H1 (cell line): ENCODE measurements at regions not wholly inside any gene's neighbourhood (a gene's known extent, or its start where the extent isn't known, plus 50 kb on each side); places are given as distances from the start of the nearest gene placed in this dataset.

ENCODE experiments used
- CTCF ChIA-PET: fragments of 300-600 bp; sonication (Branson Sonifier 250); formaldehyde crosslinking; loops from one replicate; lab custom pipeline; 2021; ENCODE audit not compliant: partially characterized antibody; lab: Charles Lee
- POLR2A ChIA-PET: fragments of 300-600 bp; sonication (Branson Sonifier 250); formaldehyde crosslinking; loops from one replicate; lab custom pipeline; 2021; ENCODE audit warnings: inconsistent platforms; ENCODE audit not compliant: partially characterized antibody; lab: Charles Lee
- DNase-seq, 2 experiments: peaks; one replicate each; pipeline versions ENCODE4 v3.0.0 to v3.0.0-alpha.2; 2010 to 2022; ENCODE audit warnings: low spot score in 2 of 2, low read depth in 1 of 2, mixed read lengths in 1 of 2
- FAIRE-seq: peaks from 2 replicates; lab custom pipeline; 2011; peaks lifted over from hg19 to GRCh38; lab: Jason Lieb, UNC
- H2AFZ ChIP-seq: 2 replicates; pipeline ENCODE4 v1.8.1; 2012; ENCODE audit warnings: low read length, inconsistent platforms
- H2AK5ac ChIP-seq: 2 replicates; pipeline ENCODE4 v1.6.1; 2013; ENCODE audit warnings: low read depth, low read length
- H2BK120ac ChIP-seq: replicated peaks from 2 replicates; pipeline ENCODE3; 2013; ENCODE audit warnings: low read depth, low read length, inconsistent platforms
- H2BK12ac ChIP-seq: 2 replicates; pipeline ENCODE4 v1.6.1; 2013; ENCODE audit warnings: low read depth, low read length
- H2BK15ac ChIP-seq: 2 replicates; pipeline ENCODE4 v1.6.1; 2013; ENCODE audit warnings: low read length
- H2BK20ac ChIP-seq: 2 replicates; pipeline ENCODE4 v1.6.1; 2013; ENCODE audit warnings: low read length
- H2BK5ac ChIP-seq: 2 replicates; pipeline ENCODE4 v1.6.1; 2013; ENCODE audit warnings: low read depth, low read length
- H3K14ac ChIP-seq: 2 replicates; pipeline ENCODE4 v1.6.1; 2013; ENCODE audit warnings: inconsistent platforms; ENCODE audit not compliant: insufficient read length
- H3K18ac ChIP-seq: 2 replicates; pipeline ENCODE4 v1.6.1; 2013; ENCODE audit warnings: low read length; ENCODE audit errors: extremely low read depth
- H3K23ac ChIP-seq: 2 replicates; pipeline ENCODE4 v1.6.1; 2013; ENCODE audit warnings: inconsistent platforms; ENCODE audit not compliant: insufficient read length
- H3K23me2 ChIP-seq: 2 replicates; pipeline ENCODE4 v1.6.1; 2013; ENCODE audit warnings: low read depth, low read length
- H3K27ac ChIP-seq: 2 replicates; pipeline ENCODE4 v1.6.1; 2011; ENCODE audit warnings: low read depth, low read length, inconsistent platforms
- H3K27me3 ChIP-seq, 4 experiments: replicated peaks in 1 of 4; 1 replicate in 1 of 4; 2 replicates in 3 of 4; pipeline versions ENCODE4 v1.6.1 to v1.8.1; 2011 to 2013; ENCODE audit warnings: low read length in 3 of 4, mild to moderate bottlenecking in 3 of 4, inconsistent platforms in 2 of 4, mixed read lengths in 2 of 4, moderate library complexity in 1 of 4; ENCODE audit not compliant: control insufficient read depth in 3 of 4, insufficient read depth in 3 of 4; ENCODE audit errors: extremely low read depth in 1 of 4
- H3K36me3 ChIP-seq, 4 experiments: 2 replicates each; pipeline versions ENCODE4 v1.6.1 to v1.8.1; 2011 to 2013; ENCODE audit warnings: mild to moderate bottlenecking in 4 of 4, low read length in 3 of 4, moderate library complexity in 2 of 4, control low read depth in 1 of 4, inconsistent platforms in 1 of 4; ENCODE audit not compliant: insufficient read depth in 4 of 4, control insufficient read depth in 2 of 4
- H3K4ac ChIP-seq: replicated peaks from 2 replicates; pipeline ENCODE3; 2013; ENCODE audit warnings: low read length, low read depth, mixed read lengths, inconsistent platforms; ENCODE audit not compliant: insufficient read length
- H3K4me1 ChIP-seq, 4 experiments: replicated peaks in 1 of 4; 1 replicate in 1 of 4; 2 replicates in 3 of 4; pipeline versions ENCODE4 v1.6.1 to v1.8.1; 2011 to 2013; ENCODE audit warnings: low read length in 3 of 4, inconsistent platforms in 2 of 4, mixed read lengths in 1 of 4; ENCODE audit not compliant: insufficient read depth in 4 of 4, control insufficient read depth in 3 of 4
- H3K4me2 ChIP-seq, 2 experiments: 2 replicates each; pipeline versions ENCODE4 v1.6.1 to v1.8.1; 2011 to 2013; ENCODE audit warnings: low read depth in 2 of 2, low read length in 2 of 2, control low read depth in 1 of 2, inconsistent platforms in 1 of 2, mild to moderate bottlenecking in 1 of 2; ENCODE audit not compliant: insufficient read depth in 1 of 2
- H3K4me3 ChIP-seq, 4 experiments: fragments of 200-600, 300-600 bp in 1 of 4; sonication (generic), shearing (Covaris generic), sonication (Bioruptor Twin) in 1 of 4; 2 replicates each; pipeline versions ENCODE4 v1.5.1 to v1.8.1; 2011 to 2016; ENCODE audit warnings: low read length in 4 of 4, low read depth in 3 of 4, control low read depth in 2 of 4, inconsistent platforms in 2 of 4, mild to moderate bottlenecking in 2 of 4, mixed read lengths in 1 of 4, moderate library complexity in 1 of 4; ENCODE audit not compliant: insufficient read depth in 2 of 4; ENCODE audit errors: extremely low read depth in 1 of 4
- H3K56ac ChIP-seq: replicated peaks from 2 replicates; pipeline ENCODE3; 2013; ENCODE audit warnings: low read depth, mild to moderate bottlenecking, mixed read lengths, low read length, inconsistent platforms; ENCODE audit not compliant: insufficient read length
- H3K79me1 ChIP-seq: 2 replicates; pipeline ENCODE4 v1.6.1; 2013; ENCODE audit warnings: low read depth, low read length, control low read depth
- H3K79me2 ChIP-seq, 2 experiments: 2 replicates each; pipeline versions ENCODE4 v1.6.1 to v1.8.1; 2012 to 2013; ENCODE audit warnings: low read length in 2 of 2, mild to moderate bottlenecking in 2 of 2, inconsistent platforms in 1 of 2; ENCODE audit not compliant: insufficient read depth in 2 of 2, control insufficient read depth in 1 of 2
- H3K9ac ChIP-seq, 4 experiments: replicated peaks in 1 of 4; 1 replicate in 1 of 4; 2 replicates in 3 of 4; pipeline versions ENCODE4 v1.6.1 to v1.8.1; 2011 to 2013; ENCODE audit warnings: low read depth in 3 of 4, low read length in 3 of 4, control low read depth in 2 of 4, mild to moderate bottlenecking in 2 of 4, moderate library complexity in 2 of 4, inconsistent platforms in 1 of 4; ENCODE audit errors: extremely low read depth in 1 of 4
- H3K9me3 ChIP-seq, 2 experiments: 2 replicates each; pipeline versions ENCODE4 v1.6.1 to v1.8.1; 2012 to 2013; ENCODE audit warnings: mild to moderate bottlenecking in 2 of 2, moderate library complexity in 2 of 2, control low read depth in 1 of 2, inconsistent platforms in 1 of 2, low read depth in 1 of 2, low read length in 1 of 2, mixed read lengths in 1 of 2; ENCODE audit not compliant: insufficient read depth in 2 of 2
- H4K20me1 ChIP-seq, 2 experiments: replicated peaks in 1 of 2; 2 replicates each; pipeline versions ENCODE3 to v1.8.1; 2011 to 2013; ENCODE audit warnings: inconsistent platforms in 2 of 2, low read length in 2 of 2, mild to moderate bottlenecking in 1 of 2; ENCODE audit not compliant: insufficient read depth in 2 of 2, control insufficient read depth in 1 of 2
- H4K5ac ChIP-seq: 2 replicates; pipeline ENCODE4 v1.6.1; 2013; ENCODE audit warnings: low read length, low read depth, mixed read lengths, inconsistent platforms; ENCODE audit not compliant: insufficient read length
- H4K8ac ChIP-seq: 2 replicates; pipeline ENCODE4 v1.8.0; 2013; ENCODE audit warnings: mild to moderate bottlenecking, moderate library complexity, low read length, inconsistent platforms; ENCODE audit not compliant: insufficient read depth; ENCODE audit errors: extremely low read depth
- H4K91ac ChIP-seq: replicated peaks from 2 replicates; pipeline ENCODE3; 2013; ENCODE audit warnings: low read length, mixed read lengths, inconsistent platforms; ENCODE audit not compliant: insufficient read length
- BCL11A ChIP-seq, 2 experiments: IDR thresholded peaks; one replicate each; pipeline ENCODE4 v1.6.1; 2011; ENCODE audit warnings: low read depth in 2 of 2, low read length in 2 of 2, mild to moderate bottlenecking in 2 of 2
- BRCA1 ChIP-seq: IDR thresholded peaks from 2 replicates; pipeline ENCODE4 v1.6.1; 2012; ENCODE audit warnings: low read depth, low read length, improper control_type of control experiment
- CHD1 ChIP-seq: IDR thresholded peaks from 2 replicates; pipeline ENCODE4 v1.6.1; 2012; ENCODE audit warnings: low read depth, low read length, improper control_type of control experiment
- CHD2 ChIP-seq: IDR thresholded peaks from 2 replicates; pipeline ENCODE4 v1.6.1; 2012; ENCODE audit warnings: low read length, improper control_type of control experiment
- EZH2 ChIP-seq: fragments of 200-600 bp; sonication (generic); IDR thresholded peaks from 2 replicates; pipeline ENCODE4 v1.7.1; 2012; ENCODE audit warnings: low read depth, mild to moderate bottlenecking, moderate library complexity, low read length, inconsistent platforms; ENCODE audit not compliant: severe bottlenecking
- FOSL1 ChIP-seq: IDR thresholded peaks from 2 replicates; pipeline ENCODE4 v1.6.1; 2011; ENCODE audit warnings: mild to moderate bottlenecking, low read depth, low read length, moderate library complexity; ENCODE audit not compliant: insufficient read depth
- JUN ChIP-seq: IDR thresholded peaks from 2 replicates; pipeline ENCODE4 v1.6.1; 2011; ENCODE audit warnings: low read depth, mild to moderate bottlenecking, improper control_type of control experiment, low read length
- KDM4A ChIP-seq: IDR thresholded peaks from one replicate; pipeline ENCODE4 v1.7.1; 2012; ENCODE audit warnings: low read depth, mild to moderate bottlenecking, moderate library complexity, low read length, inconsistent platforms; ENCODE audit not compliant: severe bottlenecking
- KDM5A ChIP-seq: fragments of 200-600 bp; IDR thresholded peaks from 2 replicates; pipeline ENCODE4 v1.7.1; 2012; ENCODE audit warnings: mild to moderate bottlenecking, low read length, inconsistent platforms, mixed read lengths
- POLR2A ChIP-seq, 2 experiments: IDR thresholded peaks; 1 replicate in 1 of 2; 2 replicates in 1 of 2; pipeline ENCODE4 v1.6.1; 2011; ENCODE audit warnings: low read depth in 2 of 2, low read length in 2 of 2, mild to moderate bottlenecking in 2 of 2; ENCODE audit errors: control extremely low read depth in 1 of 2
- POLR2AphosphoS5 ChIP-seq: IDR thresholded peaks from 2 replicates; pipeline ENCODE4 v1.6.1; 2011; ENCODE audit warnings: low read depth, low read length
- RXRA ChIP-seq: IDR thresholded peaks from 2 replicates; pipeline ENCODE4 v1.6.1; 2011; ENCODE audit warnings: low read depth, mild to moderate bottlenecking, low read length, moderate library complexity; ENCODE audit not compliant: insufficient read depth
- WGBS, 2 experiments: shearing (Covaris generic) in 1 of 2; methylation state at CpG; one replicate each; pipeline versions ENCODE4 v1.1.6 to v1.1.7; 2013 to 2015; ENCODE audit warnings: low lambda C conversion rate in 2 of 2, mixed read lengths in 2 of 2, inconsistent platforms in 1 of 2, low coverage in 1 of 2, missing lambda C conversion rate in 1 of 2; ENCODE audit not compliant: insufficient replicate concordance in 2 of 2, insufficient coverage in 1 of 2, insufficient read length in 1 of 2; ENCODE audit errors: extremely low coverage in 1 of 2, missing lambda C conversion rate in 1 of 2; 5-methylcytosine and 5-hydroxymethylcytosine counted together
- TF ChIP-seq, protein P1 (sequence below): IDR thresholded peaks from 2 replicates; pipeline ENCODE4 v1.6.1; 2012; ENCODE audit warnings: inconsistent platforms

DNA sequence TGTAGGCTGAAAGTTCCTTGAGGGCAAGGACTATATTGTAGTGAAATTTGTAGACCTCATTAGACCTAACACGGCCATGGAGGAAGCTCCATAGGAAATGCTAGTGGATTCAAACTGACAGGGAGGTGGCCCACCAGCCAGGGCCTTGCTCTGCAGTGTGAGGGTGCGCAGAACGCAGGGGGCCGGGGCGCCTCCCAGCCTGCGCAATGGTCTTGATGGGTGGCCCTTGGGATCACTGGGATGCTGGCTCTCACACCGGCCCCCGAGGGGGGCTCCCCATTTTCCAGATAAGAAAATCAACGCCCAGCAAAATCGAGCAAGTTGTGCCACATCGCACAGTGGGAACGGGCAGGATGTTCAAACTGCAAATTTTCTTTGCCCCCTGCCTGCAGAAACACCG lies 655.4 kb downstream of the GALR1 start:
- Histone ChIP-seq H3K4me2 (no peak overlapping the region), H2BK120ac (no peak overlapping the region), H2BK15ac (no peak overlapping the region), H2AK5ac (no peak overlapping the region), H3K23me2 (no peaks in the 10 kb centered on the region; the same call in 1 of the 2 replicates), H3K9me3 (no peaks in the 10 kb centered on the region), H3K18ac (no peak overlapping the region), H3K27ac (no peak overlapping the region), H2BK5ac (no peak overlapping the region), H3K79me2 (no peaks in the 10 kb centered on the region), H3K56ac (no peak overlapping the region), H3K9ac (no peak overlapping the region), H4K5ac (no peak overlapping the region), H4K91ac (no peak overlapping the region), H2AFZ (no peak overlapping the region), H3K4ac (no peak overlapping the region), H4K20me1 (no peaks in the 10 kb centered on the region), H3K4me3 (no peak overlapping the region), H3K14ac (no peak overlapping the region), H4K8ac (no peak overlapping the region), H3K23ac (no peak overlapping the region), H3K27me3 (no peaks in the 10 kb centered on the region), H3K79me1 (no peaks in the 10 kb centered on the region), H3K4me1 (peaks cover 0 to 3% (median under 1%) of the 10 kb centered on the region in 4 experiments; a peak in 4 of 7 replicates), H2BK12ac (no peak overlapping the region), H2BK20ac (no peak overlapping the region), H3K36me3 (no peaks in the 10 kb centered on the region)
- ChIA-PET POLR2A (no interaction called here), CTCF (no interaction called here)
- TF ChIP-seq CHD2 = no peak
- TF ChIP-seq EZH2 = no peak
- TF ChIP-seq FOSL1 = no peak
- TF ChIP-seq KDM4A = no peak
- no peak for TF ChIP-seq JUN
- TF ChIP-seq POLR2A (IDR thresholded peaks at IDR 0.05; ENCODE audit: control extremely low read depth in 1 of 2, low read depth in 2 of 2, low read length in 2 of 2) = no peak
- no peak for TF ChIP-seq POLR2AphosphoS5
- TF ChIP-seq CHD1 = no peak
- no peak for TF ChIP-seq BCL11A (IDR thresholded peaks at IDR 0.05; ENCODE audit: low read depth in 2 of 2, low read length in 2 of 2)
- no peak for TF ChIP-seq RXRA
- TF ChIP-seq BRCA1 = no peak
- TF ChIP-seq, protein P1, sequence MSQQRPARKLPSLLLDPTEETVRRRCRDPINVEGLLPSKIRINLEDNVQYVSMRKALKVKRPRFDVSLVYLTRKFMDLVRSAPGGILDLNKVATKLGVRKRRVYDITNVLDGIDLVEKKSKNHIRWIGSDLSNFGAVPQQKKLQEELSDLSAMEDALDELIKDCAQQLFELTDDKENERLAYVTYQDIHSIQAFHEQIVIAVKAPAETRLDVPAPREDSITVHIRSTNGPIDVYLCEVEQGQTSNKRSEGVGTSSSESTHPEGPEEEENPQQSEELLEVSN = no peak
- no peak for TF ChIP-seq KDM5A
- 95% methylated on average over 11 of the region's 13 CpGs; no CpG with 5 or more reads in 1 of the 2 experiments for WGBS, 2 experiments
- FAIRE-seq (no peak), DNase-seq (no peak)
